Inferior parietal cortex (tissue), 1 donor: ENCODE measurements at regions not wholly inside any gene's neighbourhood (a gene's known extent, or its start where the extent isn't known, plus 50 kb on each side); places are given as distances from the start of the nearest gene placed in this dataset.
"Not testable (repeated sequence)": the region's sequence is repeated elsewhere in the genome, so short reads cannot be mapped to it uniquely, and the experiment has no call there.

ENCODE experiments used
- DNase-seq: peaks from one replicate; pipeline ENCODE4 v3.0.0-alpha.2; 2016; ENCODE audit errors: extremely low spot score

GRCh38 chr5:3342271-3343100, 253.1 kb upstream of the IRX1 start:
- DNase-seq, result no peak

- DNase-seq, result no peak
These were observed 254.0 kb upstream of the IRX1 start for GRCh38 chr5:3341446-3342240.

- DNase-seq, result no peak
These were observed 255.2 kb upstream of the IRX1 start for GRCh38 chr5:3340471-3340870.

GRCh38 chr5:3339798-3340115, 255.9 kb upstream of the IRX1 start:
- no peak for DNase-seq

- DNase-seq, result no peak
These were observed 256.4 kb upstream of the IRX1 start for GRCh38 chr5:3339092-3339797.

GRCh38 chr5:3337812-3338541, 257.7 kb upstream of the IRX1 start:
- DNase-seq, result no peak

- no peak for DNase-seq
These were observed 259.0 kb upstream of the IRX1 start for GRCh38 chr5:3336666-3337065.

GRCh38 chr5:3335301-3335700, 260.3 kb upstream of the IRX1 start:
- no peak for DNase-seq

GRCh38 chr5:3333836-3334235, 261.8 kb upstream of the IRX1 start:
- DNase-seq, result no peak

- no peak for DNase-seq
These were observed 262.5 kb upstream of the IRX1 start for GRCh38 chr5:3333105-3333504.

- DNase-seq, result no peak
These were observed 263.8 kb upstream of the IRX1 start for GRCh38 chr5:3331819-3332218.

GRCh38 chr5:3330442-3330841, 265.2 kb upstream of the IRX1 start:
- no peak for DNase-seq

GRCh38 chr5:3329427-3329826, 266.2 kb upstream of the IRX1 start:
- no peak for DNase-seq

- no peak for DNase-seq
These were observed 268.8 kb upstream of the IRX1 start for GRCh38 chr5:3326841-3327232.

GRCh38 chr5:3325972-3326840, 269.4 kb upstream of the IRX1 start:
- DNase-seq, result no peak

- DNase-seq, result no peak
These were observed 270.2 kb upstream of the IRX1 start for GRCh38 chr5:3325201-3325971.

GRCh38 chr5:3324421-3325101, 271.1 kb upstream of the IRX1 start:
- no peak for DNase-seq

GRCh38 chr5:3323966-3324365, 271.7 kb upstream of the IRX1 start:
- DNase-seq, result not testable (repeated sequence)

GRCh38 chr5:3323144-3323543, 272.5 kb upstream of the IRX1 start:
- DNase-seq, result no peak

- DNase-seq, result no peak
These were observed 273.0 kb upstream of the IRX1 start for GRCh38 chr5:3322642-3323041.
